ENCODE measurements at regions not wholly inside any gene's neighbourhood (a gene's known extent, or its start where the extent isn't known, plus 50 kb on each side); places are given as distances from the start of the nearest gene placed in this dataset.
"Not testable (repeated sequence)": the region's sequence is repeated elsewhere in the genome, so short reads cannot be mapped to it uniquely, and the experiment has no call there.

DNA sequence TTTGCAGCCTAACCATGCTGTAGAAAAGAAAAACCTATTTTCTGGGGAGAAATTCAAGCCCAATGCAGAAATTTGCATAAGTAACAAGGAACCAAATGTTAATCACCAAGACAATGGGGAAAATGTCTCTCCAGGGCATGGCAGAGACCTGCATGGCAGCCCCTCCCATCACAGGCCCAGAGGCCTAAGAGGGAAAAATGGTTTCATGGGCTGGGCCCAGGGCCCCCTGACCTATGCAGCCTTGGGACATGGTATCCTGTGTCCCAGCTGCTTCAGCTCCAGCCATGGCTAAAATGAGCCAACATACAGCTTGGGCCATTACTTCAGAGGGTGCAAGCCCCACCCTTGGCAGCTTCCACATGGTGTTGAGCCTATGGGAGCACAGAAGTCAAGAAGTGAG, 266.9 kb downstream of the AGTPBP1 start:
- TF ChIP-seq, protein P1, sequence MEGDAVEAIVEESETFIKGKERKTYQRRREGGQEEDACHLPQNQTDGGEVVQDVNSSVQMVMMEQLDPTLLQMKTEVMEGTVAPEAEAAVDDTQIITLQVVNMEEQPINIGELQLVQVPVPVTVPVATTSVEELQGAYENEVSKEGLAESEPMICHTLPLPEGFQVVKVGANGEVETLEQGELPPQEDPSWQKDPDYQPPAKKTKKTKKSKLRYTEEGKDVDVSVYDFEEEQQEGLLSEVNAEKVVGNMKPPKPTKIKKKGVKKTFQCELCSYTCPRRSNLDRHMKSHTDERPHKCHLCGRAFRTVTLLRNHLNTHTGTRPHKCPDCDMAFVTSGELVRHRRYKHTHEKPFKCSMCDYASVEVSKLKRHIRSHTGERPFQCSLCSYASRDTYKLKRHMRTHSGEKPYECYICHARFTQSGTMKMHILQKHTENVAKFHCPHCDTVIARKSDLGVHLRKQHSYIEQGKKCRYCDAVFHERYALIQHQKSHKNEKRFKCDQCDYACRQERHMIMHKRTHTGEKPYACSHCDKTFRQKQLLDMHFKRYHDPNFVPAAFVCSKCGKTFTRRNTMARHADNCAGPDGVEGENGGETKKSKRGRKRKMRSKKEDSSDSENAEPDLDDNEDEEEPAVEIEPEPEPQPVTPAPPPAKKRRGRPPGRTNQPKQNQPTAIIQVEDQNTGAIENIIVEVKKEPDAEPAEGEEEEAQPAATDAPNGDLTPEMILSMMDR (IDR thresholded peaks at IDR 0.05) = not testable (repeated sequence)
- TF ChIP-seq, protein P2, sequence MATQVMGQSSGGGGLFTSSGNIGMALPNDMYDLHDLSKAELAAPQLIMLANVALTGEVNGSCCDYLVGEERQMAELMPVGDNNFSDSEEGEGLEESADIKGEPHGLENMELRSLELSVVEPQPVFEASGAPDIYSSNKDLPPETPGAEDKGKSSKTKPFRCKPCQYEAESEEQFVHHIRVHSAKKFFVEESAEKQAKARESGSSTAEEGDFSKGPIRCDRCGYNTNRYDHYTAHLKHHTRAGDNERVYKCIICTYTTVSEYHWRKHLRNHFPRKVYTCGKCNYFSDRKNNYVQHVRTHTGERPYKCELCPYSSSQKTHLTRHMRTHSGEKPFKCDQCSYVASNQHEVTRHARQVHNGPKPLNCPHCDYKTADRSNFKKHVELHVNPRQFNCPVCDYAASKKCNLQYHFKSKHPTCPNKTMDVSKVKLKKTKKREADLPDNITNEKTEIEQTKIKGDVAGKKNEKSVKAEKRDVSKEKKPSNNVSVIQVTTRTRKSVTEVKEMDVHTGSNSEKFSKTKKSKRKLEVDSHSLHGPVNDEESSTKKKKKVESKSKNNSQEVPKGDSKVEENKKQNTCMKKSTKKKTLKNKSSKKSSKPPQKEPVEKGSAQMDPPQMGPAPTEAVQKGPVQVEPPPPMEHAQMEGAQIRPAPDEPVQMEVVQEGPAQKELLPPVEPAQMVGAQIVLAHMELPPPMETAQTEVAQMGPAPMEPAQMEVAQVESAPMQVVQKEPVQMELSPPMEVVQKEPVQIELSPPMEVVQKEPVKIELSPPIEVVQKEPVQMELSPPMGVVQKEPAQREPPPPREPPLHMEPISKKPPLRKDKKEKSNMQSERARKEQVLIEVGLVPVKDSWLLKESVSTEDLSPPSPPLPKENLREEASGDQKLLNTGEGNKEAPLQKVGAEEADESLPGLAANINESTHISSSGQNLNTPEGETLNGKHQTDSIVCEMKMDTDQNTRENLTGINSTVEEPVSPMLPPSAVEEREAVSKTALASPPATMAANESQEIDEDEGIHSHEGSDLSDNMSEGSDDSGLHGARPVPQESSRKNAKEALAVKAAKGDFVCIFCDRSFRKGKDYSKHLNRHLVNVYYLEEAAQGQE (IDR thresholded peaks at IDR 0.05; ENCODE audit: insufficient read depth in 1 of 2, low read depth in 2 of 2, low read length in 1 of 2) = not testable (repeated sequence)
- not testable (repeated sequence) for TF ChIP-seq POLR2AphosphoS5 (IDR thresholded peaks at IDR 0.05; ENCODE audit: low read depth, low read length)
